ENCODE measurements at regions not wholly inside any gene's neighbourhood (a gene's known extent, or its start where the extent isn't known, plus 50 kb on each side); places are given as distances from the start of the nearest gene placed in this dataset.

DNA sequence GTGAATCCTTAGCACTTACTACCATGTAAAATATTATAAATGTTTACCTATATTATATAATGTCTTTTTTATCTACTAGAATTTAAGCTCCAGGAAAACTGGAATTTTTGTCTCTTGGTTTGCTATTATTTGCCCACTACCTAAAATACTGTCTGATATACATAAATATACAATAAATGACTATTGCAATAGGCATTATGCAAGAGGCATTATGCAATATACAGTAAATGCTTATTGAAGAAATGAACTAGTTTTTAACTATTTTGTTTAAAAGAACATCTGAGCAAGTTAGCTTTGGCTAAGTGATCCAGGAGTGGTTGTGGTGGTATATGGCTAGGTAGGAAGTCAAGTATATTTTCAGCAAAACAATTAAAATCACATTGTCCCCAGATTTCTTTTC is 640.2 kb upstream of the PKN2 start:
- Mint-ChIP-seq H3K4me3 (ENCODE audit: unreplicated experiment) (no peak overlapping the region), H3K4me1 (ENCODE audit: low read depth, unreplicated experiment) (no peaks in the 10 kb centered on the region), H3K36me3 (ENCODE audit: low read depth, unreplicated experiment) (no peaks in the 10 kb centered on the region), H3K27ac (ENCODE audit: unreplicated experiment) (no peak overlapping the region), H3K9me3 (ENCODE audit: unreplicated experiment) (peaks cover under 1% of the 10 kb centered on the region), H3K27me3 (ENCODE audit: low read depth, unreplicated experiment) (no peaks in the 10 kb centered on the region)
- no peak for FAIRE-seq
- Histone ChIP-seq H2AFZ (ENCODE audit: low read depth, low read length) (no peak overlapping the region), H3K79me2 (ENCODE audit: insufficient read depth, low read length) (no peaks in the 10 kb centered on the region), H3K9ac (ENCODE audit: low read length) (no peak overlapping the region), H3K4me2 (ENCODE audit: low read length) (no peak overlapping the region), H3K27me3 (ENCODE audit: insufficient read depth, low read length) (no peaks in the 10 kb centered on the region), H3K4me1 (ENCODE audit: insufficient read depth, low read length) (no peaks in the 10 kb centered on the region), H3K27ac (ENCODE audit: low read depth, low read length) (no peak overlapping the region), H4K20me1 (ENCODE audit: insufficient read depth, low read length) (no peaks in the 10 kb centered on the region), H3K4me3 (ENCODE audit: insufficient read depth, low read depth, low read length) (no peak overlapping the region), H3K9me3 (ENCODE audit: insufficient read depth, low read depth, low read length) (no peaks in the 10 kb centered on the region), H3K36me3 (ENCODE audit: insufficient read depth, low read length) (no peaks in the 10 kb centered on the region)
- no peak for DNase-seq (ENCODE audit: low read depth)
- TF ChIP-seq EZH2 (IDR thresholded peaks at IDR 0.05; ENCODE audit: insufficient read depth, low read length) (no peak), CTCF (IDR thresholded peaks at IDR 0.05; ENCODE audit: insufficient read depth, low read depth, low read length) (no peak)

GRCh38 chr1:88052167-88052566 is 631.9 kb upstream of the PKN2 start:
- FAIRE-seq (no peak), DNase-seq (ENCODE audit: low read depth) (no peak)
- Mint-ChIP-seq H3K27me3 (ENCODE audit: low read depth, unreplicated experiment) (no peaks in the 10 kb centered on the region), H3K27ac (ENCODE audit: unreplicated experiment) (no peak overlapping the region), H3K4me3 (ENCODE audit: unreplicated experiment) (no peak overlapping the region), H3K9me3 (ENCODE audit: unreplicated experiment) (no peaks in the 10 kb centered on the region), H3K36me3 (ENCODE audit: low read depth, unreplicated experiment) (no peaks in the 10 kb centered on the region), H3K4me1 (ENCODE audit: low read depth, unreplicated experiment) (no peaks in the 10 kb centered on the region)
- Histone ChIP-seq H3K4me1 (ENCODE audit: insufficient read depth, low read length) (no peaks in the 10 kb centered on the region), H3K9me3 (ENCODE audit: insufficient read depth, low read depth, low read length) (no peaks in the 10 kb centered on the region), H4K20me1 (ENCODE audit: insufficient read depth, low read length) (no peaks in the 10 kb centered on the region), H3K36me3 (ENCODE audit: insufficient read depth, low read length) (no peaks in the 10 kb centered on the region), H3K4me3 (ENCODE audit: insufficient read depth, low read depth, low read length) (no peak overlapping the region), H3K4me2 (ENCODE audit: low read length) (no peak overlapping the region), H3K79me2 (ENCODE audit: insufficient read depth, low read length) (no peaks in the 10 kb centered on the region), H3K27me3 (ENCODE audit: insufficient read depth, low read length) (no peaks in the 10 kb centered on the region), H3K27ac (ENCODE audit: low read depth, low read length) (no peak overlapping the region), H2AFZ (ENCODE audit: low read depth, low read length) (no peak overlapping the region), H3K9ac (ENCODE audit: low read length) (no peak overlapping the region)
- no peak for TF ChIP-seq EZH2 (IDR thresholded peaks at IDR 0.05; ENCODE audit: insufficient read depth, low read length)
- no peak for TF ChIP-seq CTCF (IDR thresholded peaks at IDR 0.05; ENCODE audit: insufficient read depth, low read depth, low read length)

DNA sequence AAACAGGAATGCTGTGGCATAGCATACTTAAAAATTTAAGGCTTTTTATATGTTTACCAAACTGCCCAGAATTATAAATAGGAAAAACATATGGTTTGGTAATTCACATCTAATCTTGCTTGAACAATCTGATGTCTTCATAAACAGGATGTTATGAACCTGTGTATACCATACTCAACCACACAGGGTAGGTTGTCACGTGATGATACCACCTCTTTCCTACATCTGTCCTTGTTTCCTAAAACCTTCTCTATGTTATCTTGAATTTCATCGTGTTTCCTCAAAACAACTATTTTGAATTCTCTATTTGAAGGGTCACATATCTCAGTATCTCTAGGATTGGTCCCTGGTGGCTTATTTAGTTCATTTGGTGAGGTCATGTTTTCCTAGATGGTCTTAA is 631.0 kb upstream of the PKN2 start:
- Histone ChIP-seq H3K27ac (ENCODE audit: low read depth, low read length) (no peak overlapping the region), H3K4me3 (ENCODE audit: insufficient read depth, low read depth, low read length) (no peak overlapping the region), H3K4me1 (ENCODE audit: insufficient read depth, low read length) (no peaks in the 10 kb centered on the region), H3K79me2 (ENCODE audit: insufficient read depth, low read length) (no peaks in the 10 kb centered on the region), H3K36me3 (ENCODE audit: insufficient read depth, low read length) (no peaks in the 10 kb centered on the region), H2AFZ (ENCODE audit: low read depth, low read length) (no peak overlapping the region), H4K20me1 (ENCODE audit: insufficient read depth, low read length) (no peaks in the 10 kb centered on the region), H3K9me3 (ENCODE audit: insufficient read depth, low read depth, low read length) (no peaks in the 10 kb centered on the region), H3K9ac (ENCODE audit: low read length) (no peak overlapping the region), H3K27me3 (ENCODE audit: insufficient read depth, low read length) (no peaks in the 10 kb centered on the region), H3K4me2 (ENCODE audit: low read length) (no peak overlapping the region)
- TF ChIP-seq CTCF (IDR thresholded peaks at IDR 0.05; ENCODE audit: insufficient read depth, low read depth, low read length) (no peak), EZH2 (IDR thresholded peaks at IDR 0.05; ENCODE audit: insufficient read depth, low read length) (no peak)
- FAIRE-seq, result no peak
- Mint-ChIP-seq H3K4me1 (ENCODE audit: low read depth, unreplicated experiment) (no peaks in the 10 kb centered on the region), H3K4me3 (ENCODE audit: unreplicated experiment) (no peak overlapping the region), H3K27me3 (ENCODE audit: low read depth, unreplicated experiment) (no peaks in the 10 kb centered on the region), H3K36me3 (ENCODE audit: low read depth, unreplicated experiment) (no peaks in the 10 kb centered on the region), H3K9me3 (ENCODE audit: unreplicated experiment) (no peaks in the 10 kb centered on the region), H3K27ac (ENCODE audit: unreplicated experiment) (no peak overlapping the region)
- DNase-seq (ENCODE audit: low read depth), result no peak
